Fibroblast of lung (primary cell): ENCODE measurements at regions not wholly inside any gene's neighbourhood (a gene's known extent, or its start where the extent isn't known, plus 50 kb on each side); places are given as distances from the start of the nearest gene placed in this dataset.
"Not testable (repeated sequence)": the region's sequence is repeated elsewhere in the genome, so short reads cannot be mapped to it uniquely, and the experiment has no call there.

ENCODE experiments used
- CTCF ChIP-seq, 2 donors: IDR thresholded peaks in 1 of 2; conservative IDR thresholded peaks in 1 of 2; 1 replicate in 1 of 2; 2 replicates in 1 of 2; pipeline ENCODE4 v1.5.1; 2011 to 2012; ENCODE audit warnings: low read length in 2 of 2, control low read depth in 1 of 2, inconsistent platforms in 1 of 2, low read depth in 1 of 2, mild to moderate bottlenecking in 1 of 2
- EZH2 ChIP-seq: IDR thresholded peaks from 2 replicates; pipeline ENCODE4 v1.5.1; 2012; ENCODE audit warnings: low read length, control low read depth, mild to moderate bottlenecking; ENCODE audit errors: missing control alignments

- TF ChIP-seq CTCF (conservative IDR thresholded peaks at IDR 0.05 in 1 of 2, IDR thresholded peaks at IDR 0.05 in 1 of 2; ENCODE audit: low read depth in 1 of 2, low read length in 2 of 2); EZH2: not testable (repeated sequence)
Measured at GRCh38 chr4:118505491-118505890, 152.7 kb upstream of the PRSS12 start.
